ENCODE measurements at regions not wholly inside any gene's neighbourhood (a gene's known extent, or its start where the extent isn't known, plus 50 kb on each side); places are given as distances from the start of the nearest gene placed in this dataset.

GRCh38 chr2:22832196-22832595 lies 552.8 kb upstream of the KLHL29 start (continued):
- TF ChIP-seq ZBTB26 (tag by site-specific recombination; optimal IDR thresholded peaks at IDR 0.05) (no peak), GLI4 (tag by site-specific recombination; IDR thresholded peaks at IDR 0.05) (no peak), ZNF280C (tag by site-specific recombination; IDR thresholded peaks at IDR 0.05) (no peak), INSM2 (tag by site-specific recombination; IDR thresholded peaks at IDR 0.05) (no peak)

- ChIA-PET CTCF (no interaction called here), POLR2A (no interaction called here)
- no peak overlapping the region for H3K4me3 ChIP-seq (ENCODE audit: low read depth, low read length)
- H3K36me3 ChIP-seq (ENCODE audit: control insufficient read depth in 2 of 2, insufficient read depth in 1 of 2, low read length in 2 of 2): no peaks in the 10 kb centered on the region
- no peaks in the 10 kb centered on the region for H3K4me1 ChIP-seq (ENCODE audit: control insufficient read depth, insufficient read depth, low read length)
- no peaks in the 10 kb centered on the region for H3K9me3 ChIP-seq (ENCODE audit: control insufficient read depth, insufficient read depth, low read depth, low read length)
- no peak overlapping the region for H3K27ac ChIP-seq (ENCODE audit: extremely low read depth, low read depth, low read length)
- no peak for TF ChIP-seq OVOL3 (tag by site-specific recombination; IDR thresholded peaks at IDR 0.05)
- no peak for TF ChIP-seq ZNF488 (tag by site-specific recombination; IDR thresholded peaks at IDR 0.05)
- no peak for TF ChIP-seq KLF7 (tag by site-specific recombination; IDR thresholded peaks at IDR 0.05; ENCODE audit: borderline replicate concordance)
- no peak for TF ChIP-seq ZNF704 (tag by site-specific recombination; IDR thresholded peaks at IDR 0.05)
- TF ChIP-seq ZNF785 (tag by site-specific recombination; IDR thresholded peaks at IDR 0.05): no peak
- no peak for TF ChIP-seq KLF10 (tag by site-specific recombination; IDR thresholded peaks at IDR 0.05)
- TF ChIP-seq ZNF670 (tag by site-specific recombination; IDR thresholded peaks at IDR 0.05; ENCODE audit: low read depth): no peak
- no peak for TF ChIP-seq ZNF76 (tag by site-specific recombination; IDR thresholded peaks at IDR 0.05; ENCODE audit: borderline replicate concordance, low read depth)
- no peak for TF ChIP-seq IKZF3 (tag by site-specific recombination; IDR thresholded peaks at IDR 0.05)
- TF ChIP-seq RBAK (tag by site-specific recombination; IDR thresholded peaks at IDR 0.05): no peak
- TF ChIP-seq SP7 (tag by site-specific recombination; IDR thresholded peaks at IDR 0.05): no peak
- TF ChIP-seq ZNF114 (tag by site-specific recombination; IDR thresholded peaks at IDR 0.05): no peak
- no peak for TF ChIP-seq PATZ1 (tag by site-specific recombination; IDR thresholded peaks at IDR 0.05)
- no peak for TF ChIP-seq ELK4 (IDR thresholded peaks at IDR 0.05; ENCODE audit: borderline replicate concordance, low read depth, low read length)
- TF ChIP-seq ZNF416 (tag by site-specific recombination; IDR thresholded peaks at IDR 0.05): no peak
- no peak for TF ChIP-seq SP2 (tag by site-specific recombination; IDR thresholded peaks at IDR 0.05)
- TF ChIP-seq ZNF843 (tag by site-specific recombination; IDR thresholded peaks at IDR 0.05): no peak
- no peak for TF ChIP-seq ZNF654 (tag by site-specific recombination; IDR thresholded peaks at IDR 0.05; ENCODE audit: low read depth)
- TF ChIP-seq ZFP37 (tag by site-specific recombination; IDR thresholded peaks at IDR 0.05): no peak
Observed at GRCh38 chr2:22838461-22838860, 546.5 kb upstream of the KLHL29 start.

Measured in HEK293 (cell line).